ENCODE measurements at regions not wholly inside any gene's neighbourhood (a gene's known extent, or its start where the extent isn't known, plus 50 kb on each side); places are given as distances from the start of the nearest gene placed in this dataset.
"Not testable (repeated sequence)": the region's sequence is repeated elsewhere in the genome, so short reads cannot be mapped to it uniquely, and the experiment has no call there.

DNA sequence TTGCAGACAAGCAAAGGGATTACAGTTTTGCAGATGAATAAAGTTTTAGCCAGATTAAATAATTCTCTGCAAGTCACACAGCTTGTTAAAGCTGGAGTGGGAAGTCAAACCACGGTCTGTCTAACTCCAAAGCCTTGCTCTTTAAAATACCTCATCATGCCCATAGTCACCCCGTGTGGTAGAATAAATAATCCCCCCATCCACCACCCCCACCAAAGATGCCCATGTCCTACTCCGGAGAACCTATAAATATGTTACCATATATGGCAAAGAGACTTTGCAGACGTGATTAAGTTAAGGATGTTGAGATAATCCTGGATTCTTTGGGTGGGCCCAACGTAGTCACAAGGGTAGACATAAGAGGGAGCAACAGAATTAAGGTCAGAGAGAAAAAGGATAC lies 118.7 kb downstream of the BEND2 start:
- no peak for DNase-seq

DNA sequence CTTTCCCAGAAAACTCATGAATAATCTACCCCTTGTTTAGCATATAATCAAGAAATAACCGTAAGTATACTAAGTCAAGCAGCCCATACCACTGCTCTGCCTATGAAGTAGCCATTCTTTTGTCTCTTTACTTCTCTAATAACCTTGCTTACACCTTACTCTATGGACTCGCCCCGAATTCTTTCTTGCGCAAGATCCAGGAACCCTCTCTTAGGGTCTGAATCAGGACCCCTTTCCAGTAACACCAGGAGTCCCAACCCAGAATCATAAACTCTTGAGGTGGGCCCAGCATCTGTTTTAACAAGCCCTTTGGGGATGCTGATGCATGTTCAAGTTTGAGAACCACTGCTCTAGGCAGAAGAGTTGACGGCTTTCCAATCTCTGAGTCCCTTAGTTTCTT lies 119.6 kb downstream of the BEND2 start:
- no peak for DNase-seq

DNA sequence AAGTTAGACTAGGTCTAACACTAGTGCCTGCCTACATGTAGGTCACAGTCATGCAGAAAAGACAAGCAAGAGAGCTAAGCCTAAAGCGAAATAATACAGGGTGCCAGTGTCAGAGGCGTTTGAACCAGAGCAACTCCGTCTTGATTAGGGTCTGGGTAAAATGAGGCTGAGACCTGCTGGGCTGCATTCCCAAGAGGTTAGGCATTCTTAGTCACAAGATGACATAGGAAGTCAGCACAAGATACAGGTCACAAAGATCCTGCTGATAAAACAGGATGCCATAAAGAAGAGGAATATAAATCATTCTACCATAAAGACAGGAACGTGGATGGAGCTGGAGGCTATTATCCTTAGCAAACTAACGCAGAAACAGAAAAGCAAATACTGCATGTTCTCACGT lies 120.9 kb downstream of the BEND2 start:
- no peak for DNase-seq

DNA sequence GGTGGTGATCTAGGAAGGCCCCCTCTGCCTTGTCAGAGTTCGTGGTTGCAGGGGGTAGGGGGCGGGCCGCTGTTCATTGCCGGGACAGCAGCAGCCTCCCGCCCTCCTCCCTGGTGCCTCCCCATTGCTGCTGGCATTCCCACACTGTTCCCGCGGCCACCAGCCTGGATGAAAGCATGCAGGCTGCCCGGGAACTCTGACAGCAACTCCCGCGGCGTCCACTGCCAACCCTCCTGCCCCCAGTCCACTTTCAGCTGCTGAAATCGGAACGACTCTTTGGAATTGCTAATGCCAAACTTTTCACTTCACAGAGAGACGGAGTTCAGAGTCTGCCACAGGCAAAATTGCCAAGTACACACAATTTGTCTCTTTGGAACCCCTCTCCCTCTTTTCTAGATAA lies 121.9 kb downstream of the BEND2 start:
- DNase-seq, result no peak

DNA sequence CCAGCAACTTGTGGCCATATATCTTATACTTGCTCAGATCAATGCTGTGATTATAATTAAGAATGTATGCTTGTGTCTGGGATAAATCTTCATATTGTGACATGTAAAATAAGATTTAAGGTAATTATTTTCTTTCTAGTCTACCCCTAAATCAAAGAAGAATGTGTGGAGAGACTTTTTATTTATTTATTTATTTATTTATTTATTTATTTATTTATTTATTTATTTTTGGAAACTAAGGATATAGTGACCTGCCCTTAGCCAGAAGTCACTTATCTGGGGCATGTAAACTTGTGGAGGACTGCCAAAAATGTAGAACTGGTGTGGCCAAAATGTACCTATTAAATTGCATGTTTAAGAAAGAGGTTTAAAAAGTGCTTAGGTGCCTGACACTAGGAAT lies 144.3 kb downstream of the BEND2 start:
- no peak for DNase-seq

DNA sequence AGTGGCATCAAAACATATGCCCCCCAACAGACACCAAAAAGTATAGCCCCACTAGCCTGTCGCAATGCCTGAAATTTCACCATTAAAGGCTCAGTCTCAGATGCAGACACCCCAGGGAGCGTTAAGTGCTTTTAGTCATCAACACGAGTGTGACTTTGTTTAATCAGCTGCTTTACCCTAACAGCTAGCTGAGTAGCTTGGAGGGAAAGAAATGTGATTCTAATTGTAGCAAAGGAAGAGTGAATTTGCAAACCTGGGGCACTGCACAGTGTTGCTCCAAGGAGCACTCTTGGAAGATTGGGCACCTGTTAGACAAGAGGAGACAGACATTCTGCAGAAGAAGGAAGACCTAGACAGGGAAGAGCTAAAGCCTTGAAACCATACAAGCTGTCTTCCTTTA lies 145.1 kb downstream of the BEND2 start:
- no peak for DNase-seq

DNA sequence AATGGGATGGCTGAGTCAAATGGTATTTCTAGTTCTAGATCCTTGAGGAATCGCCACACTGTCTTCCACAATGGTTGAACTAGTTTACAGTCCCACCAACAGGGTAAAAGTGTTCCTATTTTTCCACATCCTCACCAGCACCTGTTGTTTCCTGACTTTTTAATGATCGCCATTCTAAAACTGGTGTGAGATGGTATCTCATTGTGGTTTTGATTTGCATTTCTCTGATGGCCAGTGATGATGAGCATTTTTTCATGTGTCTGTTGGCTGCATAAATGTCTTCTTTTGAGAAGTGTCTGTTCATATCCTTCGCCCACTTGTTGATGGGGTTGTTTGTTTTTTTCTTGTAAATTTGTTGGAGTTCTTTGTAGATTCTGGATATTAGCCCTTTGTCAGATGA lies 152.6 kb downstream of the BEND2 start:
- not testable (repeated sequence) for DNase-seq

DNA sequence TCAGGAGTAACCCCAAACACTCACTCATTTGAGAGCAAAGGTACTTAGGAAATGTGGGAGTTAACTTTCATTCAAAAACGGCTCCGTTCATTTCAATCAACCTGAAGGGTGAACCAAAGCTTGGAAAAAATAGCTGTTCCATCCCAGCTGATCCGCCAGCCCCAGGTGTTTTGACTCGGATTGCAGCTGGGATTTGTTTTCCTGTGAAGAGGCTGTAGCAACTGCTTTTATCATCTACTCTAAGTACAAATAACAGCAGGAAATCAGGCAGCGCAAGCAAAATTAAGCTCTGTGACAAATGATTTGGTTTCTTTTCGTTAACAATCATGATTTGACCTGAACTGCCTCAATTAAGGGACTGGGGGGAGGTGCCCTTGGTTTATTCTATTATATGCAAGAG lies 154.7 kb downstream of the BEND2 start:
- no peak for DNase-seq

DNA sequence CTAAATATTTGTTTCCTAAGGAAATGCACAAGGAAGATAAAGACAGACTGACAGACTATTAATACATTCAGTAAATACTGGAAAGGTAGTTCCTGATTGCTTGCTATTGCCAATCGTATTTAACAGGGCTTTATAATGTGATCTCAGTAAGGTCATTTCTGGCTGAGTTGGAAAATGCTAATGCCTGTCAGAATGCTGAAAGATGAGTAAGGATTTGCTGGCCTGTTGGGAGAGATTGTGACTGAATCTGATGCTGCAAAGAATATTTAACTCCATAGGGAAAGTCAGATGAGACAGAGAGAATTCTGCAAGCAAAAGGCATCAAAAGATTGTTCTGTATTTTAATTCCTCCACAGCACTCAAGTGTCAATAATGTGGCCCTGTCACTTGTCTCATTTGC lies 169.0 kb downstream of the BEND2 start:
- DNase-seq, result no peak

DNA sequence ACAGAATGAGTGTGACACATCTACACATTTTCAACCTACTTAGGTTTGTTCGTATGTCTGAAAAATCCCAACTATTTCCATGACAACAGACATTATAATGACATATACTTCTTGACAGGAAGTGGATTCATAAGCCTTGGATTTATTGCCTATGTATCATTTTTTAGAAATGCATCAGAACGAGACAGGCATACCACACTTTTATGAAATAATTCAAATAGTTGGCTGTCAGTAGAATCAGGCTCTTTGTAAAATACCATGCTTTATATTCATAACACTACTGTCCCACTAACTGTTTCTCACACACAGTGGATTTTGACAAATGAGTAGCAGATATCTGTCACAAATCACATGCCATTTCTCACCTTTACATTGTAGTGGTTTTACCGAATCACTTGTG lies 173.2 kb downstream of the BEND2 start:
- no peak for DNase-seq

DNA sequence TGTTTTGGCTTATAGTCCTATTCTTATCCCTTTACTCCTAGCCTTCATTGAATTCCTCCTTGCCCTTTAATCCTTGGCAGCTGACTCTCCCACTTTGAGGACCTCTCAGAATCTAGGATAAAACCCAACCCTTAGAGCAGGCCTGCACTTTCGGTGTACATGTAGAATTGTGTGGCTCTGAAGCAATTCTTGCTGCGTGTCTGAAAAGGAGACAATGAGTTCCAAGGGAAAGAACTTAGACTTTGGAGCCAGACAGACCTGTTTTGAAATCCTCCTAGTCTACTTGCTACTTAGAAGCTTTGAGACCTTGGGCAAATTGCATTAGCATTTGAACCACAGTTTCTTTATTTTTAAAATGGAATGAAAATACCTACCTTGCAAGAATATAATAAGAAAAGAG lies 175.2 kb downstream of the BEND2 start:
- no peak for DNase-seq

DNA sequence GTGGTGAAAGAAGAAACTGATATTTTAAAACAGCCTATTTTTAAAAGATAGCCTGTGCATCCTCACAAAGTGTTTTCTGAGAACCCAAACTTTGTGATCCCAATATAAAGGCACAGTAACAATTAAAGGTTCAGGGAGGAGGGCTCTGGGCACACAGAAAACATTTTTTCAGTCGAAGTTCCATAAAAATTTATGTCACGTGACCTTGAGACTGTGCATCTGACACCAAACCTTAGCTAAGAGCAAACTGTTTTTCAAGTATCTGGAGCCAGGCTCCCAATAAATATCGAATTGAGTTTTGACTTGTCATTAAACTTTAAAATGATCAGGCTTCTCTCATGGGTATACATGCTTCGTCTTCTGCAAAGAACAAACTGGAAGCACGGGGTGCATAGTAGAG lies 177.9 kb downstream of the BEND2 start:
- DNase-seq, result no peak

DNA sequence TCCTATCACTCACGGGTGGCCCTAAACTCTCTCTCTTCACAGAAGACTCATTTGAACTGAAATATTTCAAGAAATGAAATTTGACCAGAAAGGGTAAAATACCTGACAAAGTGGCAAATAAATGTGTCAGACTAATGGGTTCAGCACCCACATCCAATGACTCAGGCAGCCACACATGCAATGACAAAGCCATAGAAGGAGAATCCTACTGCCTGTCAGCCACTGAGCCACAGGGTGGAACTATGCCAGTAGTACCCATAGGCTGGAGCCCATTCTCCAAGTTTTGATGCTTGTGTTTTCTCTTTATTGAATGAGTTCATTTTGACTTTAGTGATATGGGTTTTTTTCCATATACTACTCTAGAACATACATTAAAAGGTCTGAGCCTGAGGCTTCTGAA lies 179.0 kb downstream of the BEND2 start:
- peak; percentile 21 for DNase-seq

DNA sequence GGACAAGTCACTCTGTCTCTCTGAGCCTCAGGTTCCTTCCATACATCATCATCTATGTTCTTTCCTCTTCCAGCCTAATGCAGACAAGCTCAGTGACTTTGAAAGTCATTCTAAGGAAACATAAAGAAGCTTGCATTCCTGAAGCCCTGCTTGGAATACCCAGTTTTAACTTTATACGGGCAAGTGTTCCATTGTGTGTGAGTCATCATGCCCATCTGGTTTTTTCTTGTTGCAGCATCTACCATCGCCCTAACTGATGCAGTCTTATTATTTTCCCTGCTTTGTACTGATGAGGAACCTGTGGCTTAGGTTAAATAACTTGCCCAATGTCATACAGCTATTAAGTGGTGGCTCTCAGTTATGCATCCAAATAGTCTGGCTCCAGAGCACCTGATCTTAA lies 177.9 kb upstream of the RAI2 start:
- DNase-seq, result no peak

DNA sequence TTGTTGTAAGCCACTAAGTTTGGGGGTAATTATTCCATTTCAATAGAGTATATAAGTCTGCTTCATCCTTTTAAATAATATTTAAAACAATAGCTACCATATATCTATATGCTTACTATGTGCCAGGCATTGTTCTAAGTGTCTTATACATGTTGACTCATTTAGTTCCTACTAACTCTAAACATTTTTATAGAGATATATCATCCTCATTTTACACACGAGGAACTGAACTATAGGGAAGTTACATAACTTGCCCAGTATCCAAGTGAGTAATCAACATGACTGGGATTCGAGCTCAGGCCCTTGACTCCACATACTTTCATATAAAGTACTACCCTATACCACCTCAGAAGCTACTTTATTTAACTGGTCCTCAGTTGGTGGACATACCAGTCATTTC lies 175.3 kb upstream of the RAI2 start:
- no peak for DNase-seq

DNA sequence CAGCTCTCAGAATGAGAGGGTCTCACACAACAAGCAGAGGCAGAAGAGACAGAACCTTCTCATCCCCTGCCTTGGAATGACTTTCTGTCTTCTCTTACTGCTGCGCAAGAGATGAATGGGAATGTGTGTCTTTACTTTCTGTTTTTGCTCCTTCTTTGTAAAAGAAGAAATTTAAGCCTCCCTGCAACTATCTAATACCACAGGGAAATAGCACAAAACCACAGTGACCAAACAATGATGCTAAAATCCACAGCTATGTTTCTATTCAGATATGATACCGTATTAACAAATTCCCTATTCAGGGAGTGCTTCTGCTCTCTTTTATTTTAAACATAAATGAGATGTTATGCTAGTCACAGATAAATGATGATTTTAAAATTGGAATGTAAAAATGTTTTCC lies 173.8 kb upstream of the RAI2 start:
- no peak for DNase-seq

DNA sequence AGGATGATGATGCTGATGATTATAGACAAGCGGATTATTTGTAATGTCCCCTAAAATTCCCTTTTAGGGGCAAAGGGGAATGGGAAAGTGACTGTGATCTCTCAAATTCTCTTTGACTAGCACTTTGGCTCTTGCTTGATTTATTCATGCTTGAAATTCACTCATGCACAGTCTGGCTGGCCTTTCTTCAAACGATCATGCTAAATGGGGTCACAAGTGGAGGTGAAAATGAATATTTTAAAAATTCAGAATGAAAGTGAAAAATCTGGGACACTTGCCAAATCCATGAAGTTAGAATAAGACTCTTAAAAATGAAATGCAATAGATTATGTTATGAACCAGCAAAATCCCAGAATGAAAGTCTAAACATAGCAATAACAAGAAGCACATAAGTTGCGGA lies 173.4 kb upstream of the RAI2 start:
- DNase-seq, result no peak

DNA sequence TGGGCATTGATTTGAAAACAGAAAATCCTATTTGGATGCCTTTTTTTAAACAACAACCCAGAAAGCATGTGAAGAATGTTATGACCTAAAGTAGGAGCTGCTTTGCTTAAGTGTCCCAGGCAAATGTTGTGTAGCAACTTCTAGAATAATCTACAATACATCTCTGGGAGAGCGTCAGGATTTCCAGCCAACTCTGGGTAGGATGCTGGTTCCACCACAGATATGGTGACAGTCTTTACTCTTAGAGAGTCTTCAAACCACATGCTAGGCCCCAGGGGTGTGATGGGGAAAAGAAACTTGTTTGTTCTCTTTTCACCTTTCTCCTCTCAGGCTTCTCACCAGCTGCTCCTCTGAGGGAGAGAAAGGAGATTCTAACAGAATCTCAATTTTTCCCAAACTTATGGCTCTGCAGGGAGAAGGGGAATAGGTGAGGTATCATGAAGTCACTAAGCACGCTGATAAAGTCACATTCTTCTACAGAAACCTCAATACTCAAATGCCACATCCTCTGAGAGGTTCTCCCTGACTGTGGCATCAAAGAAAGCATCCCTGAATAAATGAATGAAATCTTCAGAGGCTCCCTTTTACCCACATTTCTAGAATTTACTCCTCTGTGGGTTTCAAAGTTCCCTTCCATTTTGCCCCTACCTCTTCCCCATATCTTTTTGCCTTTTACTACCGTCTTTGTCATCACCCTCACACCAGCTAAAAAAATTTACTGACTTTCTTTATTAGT lies 171.6 kb upstream of the RAI2 start:
- DNase-seq, result no peak

DNA sequence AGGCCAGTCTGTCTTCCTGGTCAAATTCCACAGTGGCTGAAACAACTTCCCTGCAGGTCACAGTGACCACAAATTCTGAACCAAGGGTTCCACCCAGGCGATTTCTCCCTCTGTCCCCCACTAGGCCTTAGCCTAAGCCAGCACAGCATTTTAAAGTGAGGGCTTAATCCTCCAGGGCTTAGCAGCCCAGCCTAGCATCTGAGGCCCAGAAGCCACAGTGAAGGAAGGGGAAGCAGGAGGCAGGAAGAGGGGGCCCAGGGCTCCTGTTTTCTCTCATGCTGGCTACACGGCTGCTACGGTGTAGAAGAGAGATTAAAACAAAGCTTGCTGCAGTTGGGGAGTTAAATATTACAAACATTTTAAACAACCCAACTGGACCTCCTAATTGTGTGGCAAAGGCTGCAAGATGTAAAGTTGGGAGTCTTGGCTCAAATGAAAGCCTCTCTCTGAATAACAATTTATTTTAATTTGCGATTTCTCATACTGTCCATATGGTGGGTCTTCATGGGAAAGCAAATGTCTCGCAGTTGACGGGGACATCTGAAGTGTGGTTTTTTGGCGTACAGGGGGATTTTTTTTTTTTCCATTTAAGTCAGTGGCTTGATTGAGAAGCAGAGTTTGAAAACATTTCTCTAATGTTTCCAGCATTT lies 170.8 kb upstream of the RAI2 start:
- no peak for DNase-seq

DNA sequence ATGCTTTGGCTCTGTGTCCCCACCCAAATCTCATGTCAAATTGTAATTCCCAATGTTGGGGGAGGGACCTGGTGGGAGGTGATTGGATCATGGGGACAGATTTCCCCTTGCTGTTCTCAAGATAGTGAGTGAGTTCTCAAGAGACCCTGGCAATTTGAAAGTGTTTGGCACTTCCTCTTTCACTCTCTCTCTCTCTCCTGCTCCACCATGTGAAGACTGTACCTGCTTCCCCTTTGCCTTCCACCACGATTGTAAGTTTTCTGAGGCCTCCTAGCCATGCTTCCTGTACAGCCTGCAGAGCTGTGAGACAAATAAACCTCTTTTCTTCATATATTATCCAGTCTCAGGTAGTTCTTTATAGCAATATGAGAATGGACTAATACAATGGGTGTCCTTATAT lies 169.6 kb upstream of the RAI2 start:
- not testable (repeated sequence) for DNase-seq

DNA sequence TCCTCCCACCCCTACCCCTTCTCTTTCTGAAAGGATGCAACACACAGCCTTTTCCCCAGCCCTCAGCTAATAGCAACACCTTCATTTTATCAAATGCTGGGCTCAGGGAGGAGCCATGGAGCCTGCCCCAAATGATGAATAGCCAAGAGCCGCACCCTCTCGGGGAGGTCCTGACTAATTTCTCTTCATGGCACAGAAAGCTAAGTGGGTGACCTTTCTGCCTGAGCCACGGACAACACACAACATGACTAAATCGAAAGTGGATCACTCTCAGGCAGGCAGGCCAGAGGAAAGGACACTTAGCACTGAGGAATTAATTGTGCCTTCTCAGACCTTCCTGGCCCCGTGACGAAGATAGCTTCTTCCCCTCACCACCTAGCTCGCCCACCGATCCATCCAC lies 165.1 kb upstream of the RAI2 start:
- DNase-seq, result no peak

DNA sequence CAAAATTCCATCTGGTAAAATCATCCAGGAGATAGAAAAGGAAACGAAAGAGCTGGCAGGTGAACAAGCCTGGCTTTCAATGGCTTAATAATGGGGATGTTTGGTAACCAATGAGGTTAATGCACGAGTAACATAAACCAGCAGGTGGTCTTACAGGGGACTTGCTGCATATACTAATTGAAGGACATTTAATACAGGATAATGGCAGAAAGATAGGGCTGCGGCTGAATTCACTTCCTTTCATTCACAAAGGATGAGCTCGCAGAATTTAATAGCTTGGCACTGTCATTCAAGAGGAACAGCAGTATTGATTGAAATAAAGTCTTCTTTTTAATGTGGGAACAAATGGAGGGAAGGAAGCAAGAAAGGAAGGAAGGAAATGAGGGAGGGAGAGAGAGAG lies 156.3 kb upstream of the RAI2 start:
- DNase-seq, result no peak

DNA sequence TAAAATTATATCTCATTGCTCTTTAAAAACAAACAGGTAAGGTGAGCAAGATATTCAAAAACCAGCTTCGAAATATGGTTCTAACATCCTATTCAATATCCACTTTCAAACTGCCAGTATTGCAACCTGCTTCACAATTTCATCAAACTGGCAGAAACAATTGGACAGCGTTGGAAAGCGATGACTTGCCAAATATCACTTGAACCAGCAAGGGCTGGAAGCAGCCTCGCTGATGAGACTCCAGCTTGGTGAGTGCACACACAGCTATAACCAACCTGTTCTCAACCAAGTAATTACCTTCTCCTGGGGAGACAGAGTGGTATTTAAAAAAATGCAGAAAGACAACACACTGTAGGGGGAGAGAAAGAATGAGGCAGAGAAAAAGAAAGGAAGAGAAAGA lies 155.8 kb upstream of the RAI2 start:
- DNase-seq, result no peak

DNA sequence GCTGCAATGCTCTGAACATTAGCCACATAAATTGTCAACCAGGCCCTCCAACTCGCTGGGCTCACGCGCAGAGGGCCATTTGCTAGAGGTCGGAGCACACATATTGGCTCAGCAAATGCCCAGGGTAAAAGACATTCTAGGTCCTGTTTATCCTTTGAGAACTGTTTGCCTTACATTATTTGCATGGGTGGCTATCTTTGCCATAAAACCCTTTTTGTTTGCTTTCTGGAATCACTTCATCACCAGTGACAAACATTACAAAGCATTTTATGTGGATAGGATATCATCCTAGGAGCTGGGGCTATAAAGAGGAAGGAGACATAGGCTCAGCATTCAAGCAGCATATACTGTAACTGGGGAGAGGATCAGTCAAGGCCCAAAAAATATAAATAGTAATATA lies 149.2 kb upstream of the RAI2 start:
- no peak for DNase-seq

DNA sequence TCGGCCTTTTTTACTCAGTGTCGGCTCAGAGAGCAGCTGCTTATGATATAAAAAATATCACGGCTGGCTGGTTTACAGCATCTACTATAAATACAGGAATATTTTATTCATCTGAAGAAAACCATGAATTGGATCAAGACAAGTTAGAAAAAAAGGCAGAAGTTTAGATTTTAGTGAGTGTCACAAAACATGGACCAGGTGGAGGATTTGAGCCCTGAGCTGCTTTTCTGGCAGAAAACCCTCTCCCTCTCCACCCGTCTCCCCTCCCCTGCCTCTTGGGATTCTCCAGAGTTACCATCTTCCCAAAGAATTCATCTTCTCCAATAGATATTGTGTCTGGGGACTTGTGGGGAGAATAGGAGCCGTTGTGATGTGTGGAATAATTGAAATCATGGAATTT lies 142.8 kb upstream of the RAI2 start:
- no peak for DNase-seq
